ENCODE measurements at regions not wholly inside any gene's neighbourhood (a gene's known extent, or its start where the extent isn't known, plus 50 kb on each side); places are given as distances from the start of the nearest gene placed in this dataset.

DNA sequence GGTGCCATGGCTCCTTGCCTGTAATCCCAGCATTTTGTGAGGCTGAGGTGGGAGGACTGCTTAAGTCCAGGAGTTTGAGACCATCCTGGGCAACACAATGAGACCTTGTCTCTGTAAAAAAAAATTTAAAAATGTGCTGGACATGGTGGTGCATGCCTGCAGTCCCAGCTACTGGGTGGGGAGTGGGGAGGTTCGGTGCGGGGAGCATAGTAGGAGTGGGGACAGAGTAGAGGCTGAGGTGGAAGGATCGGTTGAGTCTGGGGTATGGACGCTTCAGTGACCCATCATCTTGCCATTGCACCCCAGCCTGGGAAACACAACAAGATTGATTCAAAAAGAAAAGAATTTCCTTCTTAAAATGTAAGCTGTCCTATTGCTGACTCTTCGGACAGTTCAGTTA, 1490.0 kb upstream of the GBE1 start:
- DNase-seq (no peak), ATAC-seq (ENCODE audit: low FRiP score in 2 of 2) (no peak)
- no peak overlapping the region for H3K4me3 ChIP-seq
- TF ChIP-seq, protein P1, sequence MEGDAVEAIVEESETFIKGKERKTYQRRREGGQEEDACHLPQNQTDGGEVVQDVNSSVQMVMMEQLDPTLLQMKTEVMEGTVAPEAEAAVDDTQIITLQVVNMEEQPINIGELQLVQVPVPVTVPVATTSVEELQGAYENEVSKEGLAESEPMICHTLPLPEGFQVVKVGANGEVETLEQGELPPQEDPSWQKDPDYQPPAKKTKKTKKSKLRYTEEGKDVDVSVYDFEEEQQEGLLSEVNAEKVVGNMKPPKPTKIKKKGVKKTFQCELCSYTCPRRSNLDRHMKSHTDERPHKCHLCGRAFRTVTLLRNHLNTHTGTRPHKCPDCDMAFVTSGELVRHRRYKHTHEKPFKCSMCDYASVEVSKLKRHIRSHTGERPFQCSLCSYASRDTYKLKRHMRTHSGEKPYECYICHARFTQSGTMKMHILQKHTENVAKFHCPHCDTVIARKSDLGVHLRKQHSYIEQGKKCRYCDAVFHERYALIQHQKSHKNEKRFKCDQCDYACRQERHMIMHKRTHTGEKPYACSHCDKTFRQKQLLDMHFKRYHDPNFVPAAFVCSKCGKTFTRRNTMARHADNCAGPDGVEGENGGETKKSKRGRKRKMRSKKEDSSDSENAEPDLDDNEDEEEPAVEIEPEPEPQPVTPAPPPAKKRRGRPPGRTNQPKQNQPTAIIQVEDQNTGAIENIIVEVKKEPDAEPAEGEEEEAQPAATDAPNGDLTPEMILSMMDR (IDR thresholded peaks at IDR 0.05) = no peak
- TF ChIP-seq EP300 (IDR thresholded peaks at IDR 0.05) (no peak), POLR2AphosphoS5 (IDR thresholded peaks at IDR 0.05) (no peak), POLR2A (IDR thresholded peaks at IDR 0.05) (no peak)
- no peak overlapping the region for H3K27ac ChIP-seq
- H3K27me3 ChIP-seq = no peaks in the 10 kb centered on the region
- WGBS, 2 donors = 90 to 91% methylated on average over 5 of the region's 5 CpGs
- H3K36me3 ChIP-seq = no peaks in the 10 kb centered on the region
- no peaks in the 10 kb centered on the region for H3K4me1 ChIP-seq
- H3K9me3 ChIP-seq = no peaks in the 10 kb centered on the region

DNA sequence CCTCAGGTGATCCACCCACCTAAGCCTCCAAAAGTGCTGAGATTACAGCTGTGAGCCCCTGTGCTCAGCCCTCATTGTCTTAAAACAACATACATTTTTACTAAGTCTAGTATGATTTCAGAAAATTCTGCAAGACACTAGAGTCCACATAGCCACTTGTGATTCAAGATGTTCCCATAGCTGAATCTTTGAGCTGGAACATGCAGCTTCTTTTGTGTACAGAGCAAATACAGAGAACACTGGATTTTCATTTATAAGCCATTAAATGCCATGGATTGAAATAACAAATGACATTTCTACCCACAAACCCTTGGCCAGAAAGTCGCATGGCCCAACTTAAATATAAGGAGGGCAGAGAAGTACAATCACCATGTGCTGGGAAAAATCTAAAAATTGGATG, 1489.2 kb upstream of the GBE1 start:
- TF ChIP-seq EP300 (IDR thresholded peaks at IDR 0.05) (no peak), POLR2A (IDR thresholded peaks at IDR 0.05) (no peak), POLR2AphosphoS5 (IDR thresholded peaks at IDR 0.05) (no peak)
- TF ChIP-seq, protein P1 (IDR thresholded peaks at IDR 0.05) = no peak
- H3K36me3 ChIP-seq = no peaks in the 10 kb centered on the region
- DNase-seq (no peak), ATAC-seq (ENCODE audit: low FRiP score in 2 of 2) (no peak)
- H3K27ac ChIP-seq = no peak overlapping the region
- no peaks in the 10 kb centered on the region for H3K27me3 ChIP-seq
- H3K4me1 ChIP-seq = no peaks in the 10 kb centered on the region
- no peak overlapping the region for H3K4me3 ChIP-seq
- 89 to 93% methylated on average over 1 of the region's 1 CpG for WGBS, 2 donors
- no peaks in the 10 kb centered on the region for H3K9me3 ChIP-seq

DNA sequence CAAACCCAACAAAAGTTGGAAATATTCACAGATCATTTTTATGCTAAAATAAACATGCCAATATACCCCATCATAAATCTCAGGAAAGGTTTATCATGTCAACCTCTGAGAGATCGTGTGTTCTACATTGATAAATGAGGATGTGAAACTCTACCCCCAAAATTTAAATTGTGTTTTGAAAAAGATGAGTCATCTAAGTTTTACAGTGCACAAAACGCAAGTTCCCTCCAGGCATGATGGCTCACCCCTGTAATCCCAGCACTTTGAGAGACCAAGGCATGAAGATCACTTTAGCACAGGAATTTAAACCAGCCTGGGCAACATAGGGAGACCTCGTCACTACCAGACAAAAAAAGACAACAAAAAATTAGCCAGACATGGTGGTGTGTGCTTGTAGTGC, 1487.0 kb upstream of the GBE1 start:
- no peaks in the 10 kb centered on the region for H3K36me3 ChIP-seq
- no peak for DNase-seq
- WGBS, 2 donors = 59 to 60% methylated on average over 3 of the region's 3 CpGs
- TF ChIP-seq EP300 (IDR thresholded peaks at IDR 0.05) (no peak), POLR2AphosphoS5 (IDR thresholded peaks at IDR 0.05) (no peak), POLR2A (IDR thresholded peaks at IDR 0.05) (no peak)
- TF ChIP-seq, protein P1 (IDR thresholded peaks at IDR 0.05) = no peak
- no peak for ATAC-seq (ENCODE audit: low FRiP score in 2 of 2)
- H3K27ac ChIP-seq = no peak overlapping the region
- no peak overlapping the region for H3K4me3 ChIP-seq
- H3K27me3 ChIP-seq = no peaks in the 10 kb centered on the region
- no peaks in the 10 kb centered on the region for H3K9me3 ChIP-seq
- no peaks in the 10 kb centered on the region for H3K4me1 ChIP-seq

DNA sequence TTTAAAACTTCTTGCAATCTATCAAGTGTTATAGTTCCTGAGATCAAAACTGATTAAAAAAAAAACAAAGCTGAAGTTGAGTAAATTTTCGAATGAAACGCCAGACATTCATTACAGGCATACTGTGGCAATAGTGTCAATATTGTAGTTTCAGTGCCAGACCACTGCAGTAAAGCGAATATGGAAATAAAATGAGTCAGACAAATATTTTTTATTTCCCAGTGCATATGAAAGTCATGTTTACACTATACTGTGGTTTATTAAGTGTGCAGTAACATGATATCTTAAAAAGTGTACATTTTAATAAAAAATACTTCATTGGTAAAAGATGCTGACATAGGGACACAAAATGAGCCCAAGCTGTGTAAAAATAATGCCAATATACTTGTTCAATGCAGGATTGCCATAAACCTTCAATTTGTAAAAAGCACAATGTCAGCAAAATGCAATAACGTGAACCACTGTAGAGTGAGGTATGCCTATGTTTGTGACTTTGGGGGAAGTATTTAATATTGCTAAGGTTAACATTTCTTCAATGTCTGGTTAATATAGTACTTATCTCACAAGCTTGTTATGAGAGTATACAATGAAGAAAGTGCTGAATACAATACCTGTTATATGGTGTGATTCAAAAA, 1473.9 kb upstream of the GBE1 start:
- Histone ChIP-seq H3K4me1 (no peaks in the 10 kb centered on the region), H3K27me3 (no peaks in the 10 kb centered on the region), H3K9me3 (no peaks in the 10 kb centered on the region), H3K27ac (no peak overlapping the region), H3K4me3 (no peak overlapping the region), H3K36me3 (no peaks in the 10 kb centered on the region)
- WGBS, 2 donors = 62 to 70% methylated on average over 4 of the region's 4 CpGs
- no peak for ATAC-seq (ENCODE audit: low FRiP score in 2 of 2)
- TF ChIP-seq, protein P1 (IDR thresholded peaks at IDR 0.05) = no peak
- TF ChIP-seq EP300 (IDR thresholded peaks at IDR 0.05) = no peak
- TF ChIP-seq POLR2AphosphoS5 (IDR thresholded peaks at IDR 0.05) = no peak
- TF ChIP-seq POLR2A (IDR thresholded peaks at IDR 0.05) = no peak
- no peak for DNase-seq

DNA sequence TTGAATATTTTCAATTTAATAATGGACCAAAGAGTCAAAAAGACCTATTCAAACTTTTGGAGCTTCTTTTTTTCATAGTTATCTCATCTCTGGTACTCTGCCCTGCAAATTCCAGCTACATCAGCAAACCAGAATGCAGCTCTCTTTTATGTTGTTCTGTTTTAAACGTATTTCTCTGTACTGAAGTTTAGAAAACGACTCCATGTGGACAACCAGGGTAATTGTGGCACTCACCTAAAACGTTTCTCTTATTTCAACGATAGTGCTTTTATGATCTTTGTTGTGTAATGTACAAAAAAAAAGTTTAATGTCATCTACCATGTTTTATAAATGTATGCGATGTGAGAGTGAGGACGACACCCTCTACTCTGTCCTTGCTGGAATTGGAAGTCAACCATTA, 1472.3 kb upstream of the GBE1 start:
- TF ChIP-seq EP300 (IDR thresholded peaks at IDR 0.05) (no peak), POLR2AphosphoS5 (IDR thresholded peaks at IDR 0.05) (no peak), POLR2A (IDR thresholded peaks at IDR 0.05) (no peak)
- TF ChIP-seq, protein P1 (IDR thresholded peaks at IDR 0.05) = no peak
- no peak overlapping the region for H3K27ac ChIP-seq
- H3K27me3 ChIP-seq = no peaks in the 10 kb centered on the region
- 79 to 83% methylated on average over 6 of the region's 6 CpGs for WGBS, 2 donors
- no peaks in the 10 kb centered on the region for H3K9me3 ChIP-seq
- ATAC-seq (ENCODE audit: low FRiP score in 2 of 2) (no peak), DNase-seq (no peak)
- H3K36me3 ChIP-seq = no peaks in the 10 kb centered on the region
- H3K4me1 ChIP-seq = no peaks in the 10 kb centered on the region
- H3K4me3 ChIP-seq = no peak overlapping the region

Measured in upper lobe of left lung (tissue), 6 donors.